T-helper 2 cell treated with Interferon-gamma antibody and Interleukin-4, amounts not matched to agents 100 ng/mL and 5 ng/mL, for 36 hours (primary cell): ENCODE measurements at regions not wholly inside any gene's neighbourhood (a gene's known extent, or its start where the extent isn't known, plus 50 kb on each side); places are given as distances from the start of the nearest gene placed in this dataset.

ENCODE experiments used
- intact Hi-C: fragments of 100-400 bp; cut with micrococcal nuclease; formaldehyde crosslinking; loops from one replicate; pipeline ENCODE4 v1.15.1; 2023

- intact Hi-C loops: no loop called here
Measured at GRCh38 chr6:71114986-71115385, 158.1 kb upstream of the B3GAT2 start.

- intact Hi-C loops: no loop called here
Measured at GRCh38 chr6:71119560-71119959, 162.7 kb upstream of the B3GAT2 start.

- intact Hi-C loops: no loop called here
Measured at GRCh38 chr6:71123051-71123450, 165.6 kb upstream of the OGFRL1 start.

- intact Hi-C loops: no loop called here
Measured at GRCh38 chr6:71124340-71124739, 164.3 kb upstream of the OGFRL1 start.

GRCh38 chr6:71125216-71125615, 163.4 kb upstream of the OGFRL1 start:
- intact Hi-C loops: no loop called here

- intact Hi-C loops: no loop called here
Measured at GRCh38 chr6:71126506-71126905, 162.1 kb upstream of the OGFRL1 start.

- intact Hi-C loops: no loop called here
Measured at GRCh38 chr6:71127374-71127773, 161.2 kb upstream of the OGFRL1 start.

- intact Hi-C loops: no loop called here
Measured at GRCh38 chr6:71130277-71130676, 158.3 kb upstream of the OGFRL1 start.

GRCh38 chr6:71134929-71135642, 153.5 kb upstream of the OGFRL1 start:
- intact Hi-C loops: no loop called here

- intact Hi-C loops: no loop called here
Measured at GRCh38 chr6:71137973-71138372, 150.6 kb upstream of the OGFRL1 start.

GRCh38 chr6:71138376-71138775, 150.2 kb upstream of the OGFRL1 start:
- intact Hi-C loops: no loop called here

GRCh38 chr6:71139249-71139648, 149.4 kb upstream of the OGFRL1 start:
- intact Hi-C loops: no loop called here

- intact Hi-C loops: no loop called here
Measured at GRCh38 chr6:71153755-71154325, 134.8 kb upstream of the OGFRL1 start.

- intact Hi-C loops: no loop called here
Measured at GRCh38 chr6:71157345-71157744, 131.3 kb upstream of the OGFRL1 start.

GRCh38 chr6:71164890-71165289, 123.7 kb upstream of the OGFRL1 start:
- intact Hi-C loops: no loop called here

GRCh38 chr6:71168233-71168765, 120.3 kb upstream of the OGFRL1 start:
- intact Hi-C loops: no loop called here

GRCh38 chr6:71171497-71172070, 117.0 kb upstream of the OGFRL1 start:
- intact Hi-C loops: no loop called here

GRCh38 chr6:71179249-71179885, 109.2 kb upstream of the OGFRL1 start:
- intact Hi-C loops: no loop called here

- intact Hi-C loops: no loop called here
Measured at GRCh38 chr6:71181565-71181964, 107.0 kb upstream of the OGFRL1 start.

GRCh38 chr6:71187141-71187540, 101.5 kb upstream of the OGFRL1 start:
- intact Hi-C loops: no loop called here

GRCh38 chr6:71190809-71191208, 97.8 kb upstream of the OGFRL1 start:
- intact Hi-C loops: loop anchor here (1.0 to 10.0 kb wide), 2 partner anchors 158 to 894 kb away; no protein-coding TSS in a partner anchor

GRCh38 chr6:71194724-71195123, 93.9 kb upstream of the OGFRL1 start:
- intact Hi-C loops: loop anchor here (10.0 kb wide), 1 partner anchor 890 kb away; no protein-coding TSS in a partner anchor
